ENCODE measurements at regions not wholly inside any gene's neighbourhood (a gene's known extent, or its start where the extent isn't known, plus 50 kb on each side); places are given as distances from the start of the nearest gene placed in this dataset.

DNA sequence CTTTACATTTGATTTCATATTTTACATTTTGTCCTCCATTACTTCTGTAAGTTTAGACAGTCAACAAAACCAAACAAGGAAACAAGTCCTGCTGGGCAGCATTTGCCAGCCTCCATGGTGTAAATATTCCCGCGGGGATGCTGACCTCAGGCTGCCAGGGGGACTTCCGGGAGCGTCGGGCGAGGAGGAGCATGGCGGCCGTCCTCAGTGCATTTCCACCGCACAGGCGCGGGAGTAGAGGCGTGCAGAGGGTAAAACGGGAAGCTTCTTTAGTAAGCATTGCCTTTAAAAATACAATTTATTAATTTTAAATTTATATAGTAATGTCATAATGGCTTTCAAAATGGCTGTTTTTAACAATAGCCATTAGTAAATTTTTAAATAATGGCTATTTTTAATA, 385.3 kb upstream of the IRX4 start:
- DNase-seq (ENCODE audit: low spot score in 2 of 2) (no peak), ATAC-seq (no peak)
- Mint-ChIP-seq H3K9me3 (peaks cover 3% of the 10 kb centered on the region), H3K27ac (no peak overlapping the region), H3K4me3 (no peak overlapping the region), H3K4me1 (no peaks in the 10 kb centered on the region), H3K36me3 (no peaks in the 10 kb centered on the region)

DNA sequence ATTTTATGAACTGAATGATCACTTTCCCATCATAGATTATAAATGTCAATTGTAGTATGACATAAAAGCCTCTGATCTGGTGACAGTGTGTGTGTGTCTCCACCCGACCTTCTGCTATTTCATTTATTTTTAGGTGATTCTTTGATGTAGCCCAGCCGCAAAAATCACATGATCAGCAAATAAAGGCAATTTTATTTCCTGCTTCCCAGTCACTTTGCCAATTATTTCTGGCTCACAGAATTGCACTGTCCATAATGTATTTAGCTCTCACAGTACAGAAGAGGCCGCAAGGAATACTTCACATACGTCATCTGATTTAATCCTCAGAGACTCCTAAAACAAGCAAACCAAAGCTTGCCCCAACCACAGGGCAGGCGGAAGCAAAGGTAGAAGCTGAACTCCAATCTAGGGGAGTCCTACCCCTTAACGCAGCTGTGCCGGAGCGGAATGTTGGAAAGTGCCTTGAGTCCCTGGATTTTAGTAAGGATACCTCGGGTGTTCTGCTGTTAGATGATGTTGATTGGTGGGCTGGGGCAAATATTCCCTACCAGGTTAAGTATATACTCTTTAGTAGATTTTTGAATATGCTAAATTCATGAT, 384.0 kb upstream of the IRX4 start:
- Mint-ChIP-seq H3K27ac (no peak overlapping the region), H3K36me3 (no peaks in the 10 kb centered on the region), H3K4me3 (no peak overlapping the region), H3K9me3 (peaks cover 3% of the 10 kb centered on the region), H3K4me1 (no peaks in the 10 kb centered on the region)
- ATAC-seq = no peak
- DNase-seq (ENCODE audit: low spot score in 2 of 2) = no peak

DNA sequence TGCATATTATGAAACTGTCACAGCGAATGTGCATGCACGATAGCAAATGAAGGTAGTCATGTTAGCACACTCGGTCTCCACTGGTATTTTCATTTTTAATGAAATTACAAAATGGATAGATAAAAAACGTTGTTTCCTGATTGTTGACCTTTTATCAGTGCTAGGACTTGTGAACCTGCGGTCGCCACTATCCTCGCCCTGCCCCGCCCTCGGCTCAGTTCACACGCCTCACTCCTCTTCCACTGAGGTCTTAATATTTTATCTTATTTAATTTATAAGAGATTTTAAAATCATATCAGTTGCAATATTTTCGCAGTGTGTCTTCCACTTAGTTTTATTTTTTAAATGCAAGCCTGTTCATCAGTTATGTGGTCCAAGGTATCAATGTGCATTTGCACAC, 382.6 kb upstream of the IRX4 start:
- no peak overlapping the region for H3K27ac Mint-ChIP-seq
- H3K4me1 Mint-ChIP-seq = no peaks in the 10 kb centered on the region
- DNase-seq (ENCODE audit: low spot score in 2 of 2) = no peak
- H3K4me3 Mint-ChIP-seq = no peak overlapping the region
- H3K36me3 Mint-ChIP-seq = no peaks in the 10 kb centered on the region
- peaks cover 3% of the 10 kb centered on the region for H3K9me3 Mint-ChIP-seq
- no peak for ATAC-seq

DNA sequence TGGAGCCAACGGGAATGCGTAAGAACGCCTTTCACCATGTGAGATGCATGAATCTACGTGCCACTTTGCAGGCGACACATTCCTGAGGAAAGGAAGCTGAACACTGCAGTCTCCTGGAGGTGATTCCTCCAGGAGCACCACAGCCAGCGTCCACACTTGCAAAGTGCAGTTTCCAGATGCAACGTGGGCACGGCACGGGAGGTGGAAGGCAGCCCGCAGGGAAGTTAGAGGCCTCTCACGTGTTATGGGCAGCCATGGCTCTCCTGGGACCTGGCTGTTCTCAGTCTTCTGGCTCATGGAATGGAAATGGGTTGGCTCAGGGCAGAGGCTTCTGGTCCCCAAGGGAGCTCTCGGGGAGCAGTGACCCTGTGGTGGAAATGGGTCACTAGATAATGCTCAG, 381.0 kb upstream of the IRX4 start:
- DNase-seq (ENCODE audit: low spot score in 2 of 2) (no peak), ATAC-seq (no peak)
- no peak overlapping the region for H3K4me3 Mint-ChIP-seq
- no peaks in the 10 kb centered on the region for H3K4me1 Mint-ChIP-seq
- H3K36me3 Mint-ChIP-seq = no peaks in the 10 kb centered on the region
- H3K9me3 Mint-ChIP-seq = no peaks in the 10 kb centered on the region
- no peak overlapping the region for H3K27ac Mint-ChIP-seq

DNA sequence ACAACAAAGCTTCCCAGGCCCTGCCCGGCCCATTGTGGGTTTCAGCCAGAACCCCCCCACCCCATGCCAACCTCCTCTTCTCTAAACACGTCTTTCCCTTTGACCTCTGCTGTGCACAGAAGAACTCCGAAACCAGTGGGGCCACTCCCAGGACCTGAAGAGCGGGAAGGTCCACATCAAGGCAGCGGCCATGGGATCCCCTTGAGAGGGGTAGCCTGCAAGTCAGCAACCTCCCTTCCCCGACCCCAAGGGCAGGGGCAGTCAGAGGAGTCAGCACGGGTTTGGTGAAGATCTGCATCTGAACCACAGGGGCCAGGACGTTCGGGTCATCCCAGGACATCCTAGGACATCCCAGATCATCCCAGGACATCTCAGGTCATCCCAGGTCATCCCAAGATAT, 379.9 kb upstream of the IRX4 start:
- ATAC-seq = no peak

DNA sequence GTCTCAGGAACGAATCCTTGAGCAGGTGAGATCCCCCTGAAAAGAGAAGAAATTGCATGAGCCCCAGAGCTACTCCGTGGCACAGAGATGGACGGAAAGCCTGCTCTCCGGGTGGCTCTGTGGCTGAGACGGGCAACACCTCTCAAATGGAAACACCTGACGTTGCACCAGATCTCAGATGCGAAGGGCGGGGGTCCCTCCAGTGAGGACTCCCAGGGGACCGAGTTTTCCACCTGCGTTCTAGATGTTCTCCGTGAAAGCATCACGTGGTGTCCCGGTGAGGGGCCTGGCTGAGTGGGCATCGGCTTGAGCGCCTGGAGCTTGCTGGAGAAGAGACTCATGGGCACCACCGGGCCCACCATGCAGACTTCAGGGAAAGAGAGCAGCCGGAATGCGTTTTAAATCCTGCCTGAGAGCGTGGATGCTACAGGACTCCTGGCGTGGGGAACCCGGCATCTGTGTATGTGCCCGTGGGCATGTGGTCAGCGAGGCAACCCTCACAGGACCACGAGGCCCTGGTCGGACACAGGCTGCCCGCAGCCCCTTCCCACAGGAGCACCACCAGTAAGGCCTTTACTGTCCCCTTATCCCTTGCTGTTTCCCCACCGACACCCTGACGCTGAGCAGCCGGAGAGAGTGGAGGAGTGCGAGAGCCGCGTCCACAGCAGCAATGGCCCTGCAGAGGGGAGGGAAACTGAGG, 378.4 kb upstream of the IRX4 start:
- Mint-ChIP-seq H3K4me1 (no peaks in the 10 kb centered on the region), H3K27ac (no peak overlapping the region), H3K4me3 (no peak overlapping the region), H3K36me3 (no peaks in the 10 kb centered on the region), H3K9me3 (no peaks in the 10 kb centered on the region)
- no peak for ATAC-seq
- no peak for DNase-seq (ENCODE audit: low spot score in 2 of 2)

More for the DNA sequence above, 379.9 kb upstream of the IRX4 start:
- Mint-ChIP-seq H3K27ac (no peak overlapping the region), H3K36me3 (no peaks in the 10 kb centered on the region), H3K4me1 (no peaks in the 10 kb centered on the region), H3K9me3 (no peaks in the 10 kb centered on the region), H3K4me3 (no peak overlapping the region)
- no peak for DNase-seq (ENCODE audit: low spot score in 2 of 2)

DNA sequence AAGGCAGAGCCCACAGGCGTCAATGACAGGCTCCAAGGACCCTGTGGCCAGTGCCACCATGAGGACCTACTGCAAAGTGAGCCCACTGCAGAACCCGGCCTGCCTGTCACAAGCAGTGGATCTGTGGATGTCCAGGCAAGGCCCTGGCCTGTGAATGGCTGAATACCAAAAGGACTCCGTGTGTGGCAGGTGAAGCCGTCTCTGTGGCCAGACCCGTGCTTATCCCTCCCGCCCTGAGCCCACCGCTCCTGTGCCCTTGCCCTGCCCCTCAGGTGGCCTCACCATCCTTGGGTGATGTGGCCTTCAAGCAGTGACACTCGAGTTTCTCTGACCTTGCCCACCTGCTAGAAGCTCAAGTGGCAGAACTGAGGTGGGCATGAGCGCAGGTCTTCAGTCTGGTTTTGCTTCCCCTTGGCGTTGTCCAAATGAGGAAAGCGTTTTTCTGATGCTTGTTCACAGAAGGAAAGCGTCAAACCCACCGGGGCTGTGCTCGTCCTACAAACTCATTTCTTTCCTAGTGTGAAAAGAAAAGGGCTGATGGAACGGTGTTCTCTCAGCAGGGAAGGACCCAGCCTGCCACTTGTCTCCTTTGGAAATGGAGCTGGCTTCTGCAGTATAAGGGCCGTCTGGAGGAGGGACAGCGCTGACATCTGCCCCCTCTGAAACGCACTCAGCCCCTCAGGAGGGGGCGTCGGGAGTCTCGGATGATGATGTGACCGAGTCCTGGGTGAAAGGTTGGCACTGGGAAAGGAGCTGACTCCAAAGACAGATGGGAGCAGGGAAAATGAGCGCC, 377.7 kb upstream of the IRX4 start:
- Mint-ChIP-seq H3K36me3 (no peaks in the 10 kb centered on the region), H3K27ac (no peak overlapping the region), H3K4me1 (peaks cover 6% of the 10 kb centered on the region), H3K4me3 (no peak overlapping the region), H3K9me3 (no peaks in the 10 kb centered on the region)
- ATAC-seq (no peak), DNase-seq (ENCODE audit: low spot score in 2 of 2) (no peak)

DNA sequence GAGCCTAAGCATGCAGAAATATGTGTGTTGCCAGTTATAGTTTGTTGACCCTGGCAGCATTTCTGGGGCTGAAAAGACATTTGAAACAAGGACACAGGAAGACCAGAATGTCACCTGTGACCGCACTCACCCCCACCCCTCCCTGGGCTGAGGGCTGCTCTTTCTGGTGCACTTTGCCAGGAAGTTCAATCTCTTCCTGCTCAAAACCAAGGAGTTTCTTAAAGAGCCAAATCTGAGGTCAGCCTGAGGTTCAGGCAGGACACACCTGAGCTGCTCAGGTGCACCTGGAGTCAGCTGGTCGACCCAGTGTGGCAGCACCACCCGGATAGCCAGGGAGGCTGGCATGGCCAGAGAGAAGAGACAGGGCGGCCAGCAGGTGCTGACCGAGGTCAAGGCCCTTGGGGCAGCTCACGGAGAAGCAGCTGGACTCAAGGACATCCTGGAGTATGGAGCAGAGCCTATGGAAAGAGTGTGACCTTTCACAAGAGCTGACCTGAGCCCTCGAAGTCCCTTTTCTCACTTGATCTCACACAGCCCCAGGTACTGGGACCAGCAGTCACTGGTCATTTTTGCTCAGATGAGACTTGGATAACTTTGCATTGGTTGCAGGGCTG, 376.9 kb upstream of the IRX4 start:
- Mint-ChIP-seq H3K4me1 (peaks cover 6% of the 10 kb centered on the region), H3K36me3 (no peaks in the 10 kb centered on the region), H3K9me3 (no peaks in the 10 kb centered on the region), H3K27ac (no peak overlapping the region), H3K4me3 (no peak overlapping the region)
- no peak for DNase-seq (ENCODE audit: low spot score in 2 of 2)
- ATAC-seq = no peak

DNA sequence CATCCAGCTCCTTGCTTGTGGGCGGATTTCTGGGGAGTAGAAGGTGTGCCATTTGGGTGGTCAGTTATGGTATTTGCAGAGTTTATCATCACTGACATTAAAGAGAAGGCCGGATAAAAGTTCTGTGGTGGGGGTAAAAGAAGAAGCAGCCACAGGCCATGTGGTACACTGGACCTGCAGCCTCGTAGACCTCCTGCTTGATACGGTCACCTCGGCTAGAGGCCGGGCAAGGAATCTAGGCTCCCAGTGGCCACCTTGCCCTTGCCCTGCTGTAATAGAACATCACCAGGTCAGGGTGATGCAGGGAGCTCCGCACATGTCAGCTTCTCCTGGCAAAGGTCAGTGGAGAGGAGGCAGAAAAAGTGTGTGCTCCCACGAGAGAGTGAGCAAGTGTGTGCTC, 376.1 kb upstream of the IRX4 start:
- ATAC-seq = no peak
- no peak for DNase-seq (ENCODE audit: low spot score in 2 of 2)
- H3K4me3 Mint-ChIP-seq = no peak overlapping the region
- no peak overlapping the region for H3K27ac Mint-ChIP-seq
- H3K9me3 Mint-ChIP-seq = no peaks in the 10 kb centered on the region
- H3K4me1 Mint-ChIP-seq = peaks cover 6% of the 10 kb centered on the region
- no peaks in the 10 kb centered on the region for H3K36me3 Mint-ChIP-seq

DNA sequence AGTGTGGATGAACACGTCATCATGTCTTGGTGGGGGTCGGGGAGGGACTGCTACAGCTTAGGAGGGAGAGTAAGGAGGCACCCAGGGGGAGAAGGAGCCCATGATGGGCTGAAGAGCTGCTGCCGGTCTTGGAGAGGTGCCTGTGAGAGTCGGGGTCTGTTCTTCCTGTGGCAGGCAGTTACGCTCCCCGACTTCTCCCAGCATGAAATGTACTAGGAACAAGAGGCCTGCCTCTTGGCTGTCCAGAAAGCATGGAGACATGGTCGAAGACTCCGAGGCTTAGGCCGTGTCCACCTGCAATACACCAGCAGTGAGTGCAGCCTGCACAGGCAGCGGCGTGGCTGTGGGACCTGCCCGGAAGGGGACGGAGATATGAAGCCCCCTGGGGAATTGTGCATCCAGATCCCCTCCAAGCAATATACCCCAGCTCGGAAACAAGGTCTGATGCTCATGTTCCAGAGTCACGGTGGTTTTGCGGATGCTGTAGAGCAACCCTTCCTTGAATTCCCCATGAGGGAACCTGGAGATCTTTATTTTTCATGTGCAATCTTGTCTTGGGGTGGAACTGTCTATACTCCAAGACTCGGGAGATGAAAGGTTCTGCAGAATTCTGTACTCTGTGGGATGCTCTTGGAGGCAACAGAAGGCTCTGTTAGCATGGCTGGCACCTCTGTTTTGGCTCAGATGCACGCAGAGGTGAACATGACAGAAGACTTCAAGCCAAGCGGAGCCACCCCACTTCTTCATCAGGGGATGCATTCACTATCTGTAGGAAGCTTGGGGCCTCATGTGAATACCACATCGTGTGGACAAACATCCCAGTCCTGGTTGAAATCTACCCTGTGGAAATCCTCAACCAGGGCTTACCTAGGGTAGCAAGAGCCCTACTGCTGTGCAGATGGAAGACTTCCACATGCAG, 374.9 kb upstream of the IRX4 start:
- no peaks in the 10 kb centered on the region for H3K9me3 Mint-ChIP-seq
- DNase-seq (ENCODE audit: low spot score in 2 of 2) = no peak
- H3K4me1 Mint-ChIP-seq = peaks cover 6% of the 10 kb centered on the region
- H3K36me3 Mint-ChIP-seq = no peaks in the 10 kb centered on the region
- no peak overlapping the region for H3K27ac Mint-ChIP-seq
- no peak for ATAC-seq
- H3K4me3 Mint-ChIP-seq = no peak overlapping the region

DNA sequence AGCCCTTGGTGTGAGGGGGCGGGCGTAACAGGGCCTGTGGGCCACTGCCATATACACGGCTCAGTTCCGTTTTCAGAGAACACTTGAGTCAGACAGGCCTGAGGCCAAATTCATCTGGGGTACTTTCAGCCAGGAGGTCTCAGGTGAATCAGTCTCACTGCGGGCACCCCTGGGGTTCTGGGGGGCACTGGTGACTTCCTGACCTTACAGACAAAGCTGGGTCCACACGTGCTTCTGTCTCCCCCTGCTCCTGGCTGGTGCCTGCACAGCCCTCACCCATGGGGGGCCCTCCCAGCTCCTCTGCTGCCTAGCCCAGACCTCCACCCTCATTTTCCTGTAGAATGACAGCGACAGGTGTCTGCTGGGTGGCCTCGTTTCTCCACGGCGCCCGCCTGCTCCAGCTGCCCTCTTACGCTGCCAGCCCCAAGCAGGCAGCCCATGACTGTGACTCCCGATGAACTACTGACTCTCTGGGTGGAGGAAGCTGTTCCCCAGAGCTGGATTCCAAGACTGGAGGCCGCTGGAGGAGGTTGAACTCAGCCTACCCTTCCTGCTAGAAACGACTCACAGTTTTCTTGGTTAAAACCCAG, 374.1 kb upstream of the IRX4 start:
- H3K4me3 Mint-ChIP-seq = no peak overlapping the region
- no peak overlapping the region for H3K27ac Mint-ChIP-seq
- peaks cover 6% of the 10 kb centered on the region for H3K4me1 Mint-ChIP-seq
- no peaks in the 10 kb centered on the region for H3K36me3 Mint-ChIP-seq
- no peaks in the 10 kb centered on the region for H3K9me3 Mint-ChIP-seq
- DNase-seq (ENCODE audit: low spot score in 2 of 2) (no peak), ATAC-seq (no peak)

DNA sequence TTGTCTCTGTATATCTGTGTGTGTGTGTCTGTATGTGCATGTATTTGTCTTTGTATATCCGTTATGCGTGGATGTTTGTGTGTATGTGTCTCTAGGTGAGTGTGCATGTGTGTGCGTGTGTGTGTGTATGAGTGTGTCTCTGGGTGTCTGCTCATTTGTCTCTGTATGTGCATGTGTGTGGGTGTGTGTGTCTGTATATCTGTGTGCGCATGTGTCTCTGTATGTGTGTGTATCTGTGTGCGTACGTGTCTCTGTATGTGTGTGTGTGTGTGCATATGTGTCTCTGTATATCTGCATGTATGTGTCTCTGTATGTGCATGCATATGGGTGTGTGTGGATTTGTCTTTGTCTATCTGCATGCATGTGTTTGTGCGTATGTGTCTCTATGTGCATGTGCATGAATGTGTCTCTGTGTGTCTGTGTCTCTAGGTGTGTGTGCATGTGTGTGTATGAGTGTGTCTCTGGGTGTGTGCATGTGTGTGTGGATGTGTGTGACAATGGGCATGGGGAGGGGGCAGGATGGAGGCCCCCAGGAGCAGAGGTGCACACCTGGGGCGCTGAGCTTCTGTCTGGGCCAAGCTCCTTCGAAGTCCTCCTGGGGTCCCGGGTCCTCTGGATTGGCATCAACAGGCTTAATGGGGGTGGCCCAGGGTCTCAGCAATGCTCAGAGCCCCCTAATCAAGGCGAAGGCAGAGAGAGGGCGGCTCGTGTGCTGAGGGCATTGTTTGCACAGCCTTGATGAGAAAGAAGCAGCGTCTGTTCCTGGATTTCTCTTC, 373.4 kb upstream of the IRX4 start:
- DNase-seq (ENCODE audit: low spot score in 2 of 2) = no peak
- Mint-ChIP-seq H3K4me1 (peaks cover 6% of the 10 kb centered on the region), H3K36me3 (no peaks in the 10 kb centered on the region), H3K4me3 (no peak overlapping the region), H3K9me3 (no peaks in the 10 kb centered on the region), H3K27ac (no peak overlapping the region)
- ATAC-seq = no peak

DNA sequence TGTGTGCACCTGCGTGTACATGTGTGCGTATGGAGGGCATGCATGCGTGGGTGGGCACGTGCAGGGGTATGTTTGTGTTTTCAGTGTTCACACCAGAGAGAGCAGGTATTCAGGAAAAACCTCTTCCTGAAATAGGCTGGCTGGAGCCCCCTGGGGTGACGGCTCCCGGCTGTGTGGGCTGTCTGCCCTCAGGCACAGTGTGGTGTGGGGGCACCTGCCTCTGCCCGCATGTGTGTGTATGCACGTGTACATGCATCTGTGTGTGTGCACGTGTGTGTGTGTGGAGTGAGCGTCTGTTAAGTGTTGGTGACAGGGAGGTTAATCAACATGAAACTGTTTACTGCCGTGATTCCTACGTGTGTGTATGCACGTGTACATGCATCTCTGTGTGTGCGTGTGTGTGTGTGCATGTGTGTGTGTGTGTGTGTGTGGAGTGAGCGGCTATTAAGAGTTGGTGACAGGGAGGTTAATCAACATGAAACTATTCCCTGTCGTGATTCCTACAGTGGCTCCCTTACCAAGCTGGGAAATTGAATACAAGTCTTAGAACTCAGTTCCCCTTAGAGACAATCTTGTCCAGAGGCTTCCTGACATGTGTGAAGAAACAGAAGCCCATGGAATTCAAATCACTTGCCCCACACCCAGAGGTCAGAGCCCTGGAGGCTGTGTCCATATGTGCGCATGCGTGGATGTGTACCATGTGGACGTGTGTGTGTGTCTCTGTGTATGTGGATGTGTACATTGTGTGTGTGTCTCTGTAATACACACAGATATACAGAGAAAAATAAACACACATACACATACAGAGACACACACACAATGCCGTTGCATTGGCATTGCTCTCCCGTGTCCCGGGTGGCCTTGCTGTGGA, 372.4 kb upstream of the IRX4 start:
- Mint-ChIP-seq H3K36me3 (no peaks in the 10 kb centered on the region), H3K4me3 (no peak overlapping the region), H3K9me3 (no peaks in the 10 kb centered on the region), H3K27ac (no peak overlapping the region), H3K4me1 (peaks cover 6% of the 10 kb centered on the region)
- no peak for ATAC-seq
- no peak for DNase-seq (ENCODE audit: low spot score in 2 of 2)
